WTC11 (cell line): ENCODE measurements at regions not wholly inside any gene's neighbourhood (a gene's known extent, or its start where the extent isn't known, plus 50 kb on each side); places are given as distances from the start of the nearest gene placed in this dataset.

Experiments
- ATF3 ChIP-seq: sonication (generic); formaldehyde crosslinking; conservative IDR thresholded peaks from 2 replicates; pipeline ENCODE4 v1.8.1; 2022; ENCODE audit warnings: mild to moderate bottlenecking, missing genetic modification reagents
- CREB1 ChIP-seq: sonication (generic); formaldehyde crosslinking; IDR thresholded peaks from 2 replicates; pipeline ENCODE4 v1.8.0; 2023; ENCODE audit warnings: mild to moderate bottlenecking, missing genetic modification reagents
- CREM ChIP-seq: sonication (generic); formaldehyde crosslinking; IDR thresholded peaks from 2 replicates; pipeline ENCODE4 v1.8.1; 2022; ENCODE audit warnings: mild to moderate bottlenecking, missing genetic modification reagents, moderate library complexity
- CTCF ChIP-seq: fragments of 200-600 bp; IDR thresholded peaks from 2 replicates; pipeline ENCODE4 v1.8.0; 2022; ENCODE audit warnings: antibody characterized with exemption
- HMGXB4 ChIP-seq: sonication (generic); formaldehyde crosslinking; IDR thresholded peaks from 2 replicates; pipeline ENCODE4 v1.8.1; 2023; ENCODE audit warnings: mild to moderate bottlenecking, moderate library complexity, missing genetic modification reagents
- NFE2L1 ChIP-seq: sonication (generic); formaldehyde crosslinking; IDR thresholded peaks from 2 replicates; pipeline ENCODE4 v1.8.1; 2023; ENCODE audit warnings: missing genetic modification reagents
- NFYB ChIP-seq: sonication (generic); formaldehyde crosslinking; conservative IDR thresholded peaks from 2 replicates; pipeline ENCODE4 v1.8.0; 2022; ENCODE audit warnings: low read depth, missing genetic modification reagents
- NR2C2 ChIP-seq: sonication (generic); formaldehyde crosslinking; IDR thresholded peaks from 2 replicates; pipeline ENCODE4 v1.8.0; 2022; ENCODE audit warnings: mild to moderate bottlenecking, missing genetic modification reagents
- SMAD3 ChIP-seq: sonication (generic); formaldehyde crosslinking; IDR thresholded peaks from 2 replicates; pipeline ENCODE4 v1.8.0; 2022; ENCODE audit warnings: missing genetic modification reagents, mild to moderate bottlenecking, borderline replicate concordance
- SP1 ChIP-seq: sonication (generic); formaldehyde crosslinking; conservative IDR thresholded peaks from 2 replicates; pipeline ENCODE4 v1.8.1; 2022; ENCODE audit warnings: missing genetic modification reagents
- TP53 ChIP-seq: sonication (generic); formaldehyde crosslinking; IDR thresholded peaks from 2 replicates; pipeline ENCODE4 v1.8.1; 2023; ENCODE audit warnings: mild to moderate bottlenecking, missing genetic modification reagents
- USF1 ChIP-seq: sonication (generic); formaldehyde crosslinking; IDR thresholded peaks from 2 replicates; pipeline ENCODE4 v1.8.0; 2022; ENCODE audit warnings: mild to moderate bottlenecking, missing genetic modification reagents
- ZNF232 ChIP-seq: sonication (generic); formaldehyde crosslinking; IDR thresholded peaks from 2 replicates; pipeline ENCODE4 v1.8.0; 2022; ENCODE audit warnings: mild to moderate bottlenecking, missing genetic modification reagents
- TF ChIP-seq, protein P1 (sequence below): sonication (generic); formaldehyde crosslinking; IDR thresholded peaks from 2 replicates; pipeline ENCODE4 v1.8.1; 2022; ENCODE audit warnings: missing genetic modification reagents, borderline replicate concordance

- TF ChIP-seq CREM (no peak), CTCF (no peak), HMGXB4 (no peak), SP1 (no peak), ZNF232 (CRISPR knock-in tag) (no peak), NFE2L1 (no peak), USF1 (CRISPR knock-in tag) (no peak), TP53 (CRISPR knock-in tag) (no peak), NR2C2 (CRISPR knock-in tag) (no peak), CREB1 (no peak), ATF3 (no peak), NFYB (no peak), SMAD3 (CRISPR knock-in tag) (no peak)
- TF ChIP-seq, protein P1, sequence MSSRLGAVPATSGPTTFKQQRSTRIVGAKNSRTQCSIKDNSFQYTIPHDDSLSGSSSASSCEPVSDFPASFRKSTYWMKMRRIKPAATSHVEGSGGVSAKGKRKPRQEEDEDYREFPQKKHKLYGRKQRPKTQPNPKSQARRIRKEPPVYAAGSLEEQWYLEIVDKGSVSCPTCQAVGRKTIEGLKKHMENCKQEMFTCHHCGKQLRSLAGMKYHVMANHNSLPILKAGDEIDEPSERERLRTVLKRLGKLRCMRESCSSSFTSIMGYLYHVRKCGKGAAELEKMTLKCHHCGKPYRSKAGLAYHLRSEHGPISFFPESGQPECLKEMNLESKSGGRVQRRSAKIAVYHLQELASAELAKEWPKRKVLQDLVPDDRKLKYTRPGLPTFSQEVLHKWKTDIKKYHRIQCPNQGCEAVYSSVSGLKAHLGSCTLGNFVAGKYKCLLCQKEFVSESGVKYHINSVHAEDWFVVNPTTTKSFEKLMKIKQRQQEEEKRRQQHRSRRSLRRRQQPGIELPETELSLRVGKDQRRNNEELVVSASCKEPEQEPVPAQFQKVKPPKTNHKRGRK, result no peak
Observed at GRCh38 chr9:129264388-129264787, 86.3 kb upstream of the IER5L start.
